Stimulated activated CD4-positive, alpha-beta T cell treated with anti-CD3 and anti-CD28 coated beads, Interleukin-4, amount 100 ng/mL, for 48 hours (primary cell): ENCODE measurements at regions not wholly inside any gene's neighbourhood (a gene's known extent, or its start where the extent isn't known, plus 50 kb on each side); places are given as distances from the start of the nearest gene placed in this dataset.
"Not testable (repeated sequence)": the region's sequence is repeated elsewhere in the genome, so short reads cannot be mapped to it uniquely, and the experiment has no call there.

Source experiments
- DNase-seq, 2 donors: peaks; one replicate each; pipeline ENCODE4 v3.0.0-alpha.2; 2020; ENCODE audit warnings: low read depth in 2 of 2

- no peak for DNase-seq
These were observed 157.9 kb downstream of the UQCRFS1 start for GRCh38 chr19:29054886-29055675.

GRCh38 chr19:29048873-29049272 lies 164.1 kb downstream of the UQCRFS1 start:
- DNase-seq = no peak

DNA sequence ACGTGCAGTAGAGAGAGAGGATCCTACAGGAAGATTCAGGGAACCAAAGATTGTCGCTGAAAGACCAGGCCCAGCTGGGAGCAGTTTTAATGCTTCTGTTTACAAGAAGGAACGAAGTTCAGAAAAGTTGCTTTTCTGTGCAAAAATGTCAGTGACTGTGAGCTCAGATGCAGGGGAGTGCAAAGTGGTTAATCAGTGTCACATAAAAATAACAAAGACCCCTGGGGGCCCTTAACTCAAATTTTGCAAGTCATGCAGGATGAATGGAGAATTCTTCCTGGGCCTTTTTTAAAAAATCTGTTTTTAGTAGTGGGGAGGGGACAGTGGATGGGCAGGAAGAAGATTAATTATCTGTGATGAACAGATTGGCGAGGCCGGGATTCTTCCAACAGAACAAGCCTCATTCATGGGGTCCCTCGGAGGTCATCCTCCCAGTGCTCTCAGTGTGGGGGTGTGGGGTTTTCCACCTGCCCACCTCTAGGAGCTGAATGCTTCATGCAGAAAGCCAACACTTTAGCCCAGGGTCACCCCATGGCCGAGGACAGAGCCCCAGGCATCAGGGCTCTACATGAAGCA lies 167.2 kb downstream of the UQCRFS1 start:
- no peak for DNase-seq

DNA sequence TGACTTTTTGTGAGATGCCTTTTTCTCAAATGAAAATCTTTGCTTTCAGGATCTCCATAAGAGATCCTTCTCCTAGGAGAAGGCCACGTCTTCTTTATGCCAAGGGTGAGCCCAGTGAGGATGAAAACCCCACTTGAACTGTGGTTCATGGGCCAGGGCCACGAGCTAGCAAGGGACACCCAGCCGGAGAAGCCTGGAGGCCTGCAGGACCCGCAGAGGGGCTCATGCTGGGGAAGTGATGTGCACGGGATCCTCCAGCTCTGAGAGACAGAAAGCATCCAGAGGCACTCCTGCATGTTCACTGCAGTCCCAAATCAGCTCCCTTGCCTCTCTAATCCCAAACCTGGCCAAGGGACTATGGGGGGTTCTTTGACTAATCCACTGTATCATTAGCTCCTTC lies 168.9 kb downstream of the UQCRFS1 start:
- no peak for DNase-seq

GRCh38 chr19:29042450-29042849 lies 170.5 kb downstream of the UQCRFS1 start:
- no peak for DNase-seq

DNA sequence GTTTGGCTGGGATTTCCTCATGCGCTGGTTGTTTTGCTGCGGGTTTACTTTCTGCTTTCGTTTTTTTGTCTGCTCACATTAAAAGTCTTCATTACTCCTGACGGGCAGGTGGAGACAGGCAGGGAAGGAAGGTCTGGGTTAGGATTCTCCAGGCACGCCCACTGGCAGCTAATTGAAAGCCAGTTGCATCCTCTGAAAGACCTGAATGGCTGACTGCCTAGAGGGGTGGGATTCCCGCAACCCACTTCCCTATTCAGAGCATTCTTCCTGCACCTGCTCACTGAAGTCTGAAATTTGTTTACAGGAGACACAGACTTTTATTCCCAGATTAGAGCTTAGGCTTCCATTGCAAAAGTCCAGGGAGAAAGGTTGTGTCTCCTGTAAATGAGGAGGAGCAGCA lies 172.0 kb downstream of the UQCRFS1 start:
- no peak for DNase-seq

- DNase-seq = no peak
These were observed 172.7 kb downstream of the UQCRFS1 start for GRCh38 chr19:29040292-29040691.

DNA sequence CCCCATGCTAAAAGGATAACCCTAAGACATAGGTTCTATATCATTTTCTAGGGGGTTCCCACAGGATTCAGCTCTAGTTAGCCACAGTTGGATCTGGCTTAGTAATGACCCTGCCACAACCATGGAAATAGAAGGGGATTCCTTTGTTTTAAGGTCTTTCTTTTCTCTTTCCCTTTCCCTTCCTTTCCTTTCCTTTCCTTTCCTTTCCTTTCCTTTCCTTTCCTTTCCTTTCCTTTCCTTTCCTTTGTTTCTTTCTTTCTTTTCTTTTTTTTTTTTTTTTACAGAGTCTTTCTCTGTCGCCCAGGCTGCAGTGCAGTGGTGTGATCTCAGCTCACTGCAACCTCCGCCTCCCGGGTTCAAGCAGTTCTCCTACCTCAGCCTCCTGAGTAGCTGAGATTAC lies 173.9 kb downstream of the UQCRFS1 start:
- DNase-seq = not testable (repeated sequence)

GRCh38 chr19:29031216-29031615 lies 181.7 kb downstream of the UQCRFS1 start:
- DNase-seq = no peak

- DNase-seq = no peak
These were observed 183.5 kb downstream of the UQCRFS1 start for GRCh38 chr19:29029268-29029958.

DNA sequence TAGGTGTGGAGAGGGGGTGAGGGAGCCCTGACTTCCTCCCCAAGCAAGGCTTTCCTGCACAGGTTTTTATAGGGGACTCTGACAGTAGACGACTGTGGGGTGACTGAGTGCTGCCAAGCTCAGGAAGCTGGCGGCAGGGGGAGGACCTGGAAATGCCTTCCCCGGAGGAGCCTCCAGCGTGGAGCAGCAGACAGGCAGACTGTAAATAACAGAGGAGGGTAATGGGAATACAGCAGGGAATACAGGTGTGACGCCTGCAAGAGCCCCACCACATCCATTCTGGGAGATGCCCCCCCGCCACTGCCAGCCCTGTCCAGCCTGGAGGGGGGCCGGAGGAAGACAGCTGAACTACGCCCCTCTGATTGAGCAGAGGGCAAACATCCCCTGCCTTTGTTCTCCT lies 190.4 kb downstream of the UQCRFS1 start:
- no peak for DNase-seq

DNA sequence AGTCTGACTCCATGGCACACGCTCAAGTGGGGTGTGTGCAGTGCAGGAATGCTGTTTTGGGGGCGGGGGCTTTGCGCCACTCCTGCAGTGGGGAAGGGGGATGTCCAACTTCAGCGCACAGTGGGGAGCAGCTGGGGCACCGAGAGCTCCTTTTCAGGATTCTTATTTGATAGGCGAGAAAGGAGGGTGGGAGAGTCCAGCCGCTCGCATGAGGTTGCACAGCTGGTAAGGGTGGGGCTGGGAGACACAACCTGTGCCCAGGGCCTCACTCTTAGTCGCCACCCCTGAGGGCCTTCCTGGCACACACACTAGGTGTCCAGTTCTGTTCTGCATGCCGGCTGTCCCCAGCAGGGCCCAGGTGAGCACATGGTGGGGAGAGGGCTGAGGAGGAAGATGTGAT lies 190.8 kb downstream of the UQCRFS1 start:
- DNase-seq = no peak

- no peak for DNase-seq
These were observed 191.6 kb downstream of the UQCRFS1 start for GRCh38 chr19:29021232-29021916.

DNA sequence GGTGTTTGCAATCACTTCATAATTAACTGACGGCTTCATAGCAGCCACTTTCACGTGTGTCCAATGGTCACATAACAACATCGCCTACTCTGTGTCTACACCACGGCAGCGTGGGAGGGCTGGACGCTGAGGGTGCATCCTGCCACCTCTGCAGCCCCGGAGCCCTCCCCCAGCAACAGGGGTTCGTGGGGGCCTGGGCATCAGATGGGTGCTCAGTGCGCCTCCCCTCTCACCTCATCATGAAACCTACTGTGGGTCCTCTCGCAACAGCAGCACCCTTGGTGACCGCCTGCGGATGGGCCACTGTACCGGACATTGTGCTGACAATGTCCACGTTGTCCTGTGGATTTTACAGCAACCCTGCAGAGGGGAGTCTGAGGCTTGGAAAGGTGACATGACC lies 193.5 kb downstream of the UQCRFS1 start:
- DNase-seq = no peak

- no peak for DNase-seq
These were observed 194.4 kb downstream of the UQCRFS1 start for GRCh38 chr19:29018542-29018941.

DNA sequence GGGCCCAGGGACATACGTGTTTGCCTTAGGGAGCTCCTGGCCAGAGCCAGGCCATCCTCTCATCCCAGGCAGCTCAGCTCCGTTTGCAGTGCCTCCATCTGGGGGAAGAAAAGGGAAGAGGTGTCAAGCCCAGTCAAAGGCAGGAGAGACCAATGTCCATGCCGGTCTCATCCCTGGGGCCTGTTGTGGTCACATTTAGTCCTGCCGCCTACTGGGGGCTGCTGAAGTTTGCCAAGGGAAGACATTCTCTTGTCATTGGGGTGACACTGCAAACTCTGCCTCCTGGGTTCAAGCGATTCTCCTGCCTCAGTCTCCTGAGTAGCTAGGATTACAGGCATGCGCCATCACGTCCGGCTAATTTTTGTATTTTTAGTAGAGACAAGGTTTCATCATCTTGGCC lies 195.2 kb downstream of the UQCRFS1 start:
- no peak for DNase-seq

DNA sequence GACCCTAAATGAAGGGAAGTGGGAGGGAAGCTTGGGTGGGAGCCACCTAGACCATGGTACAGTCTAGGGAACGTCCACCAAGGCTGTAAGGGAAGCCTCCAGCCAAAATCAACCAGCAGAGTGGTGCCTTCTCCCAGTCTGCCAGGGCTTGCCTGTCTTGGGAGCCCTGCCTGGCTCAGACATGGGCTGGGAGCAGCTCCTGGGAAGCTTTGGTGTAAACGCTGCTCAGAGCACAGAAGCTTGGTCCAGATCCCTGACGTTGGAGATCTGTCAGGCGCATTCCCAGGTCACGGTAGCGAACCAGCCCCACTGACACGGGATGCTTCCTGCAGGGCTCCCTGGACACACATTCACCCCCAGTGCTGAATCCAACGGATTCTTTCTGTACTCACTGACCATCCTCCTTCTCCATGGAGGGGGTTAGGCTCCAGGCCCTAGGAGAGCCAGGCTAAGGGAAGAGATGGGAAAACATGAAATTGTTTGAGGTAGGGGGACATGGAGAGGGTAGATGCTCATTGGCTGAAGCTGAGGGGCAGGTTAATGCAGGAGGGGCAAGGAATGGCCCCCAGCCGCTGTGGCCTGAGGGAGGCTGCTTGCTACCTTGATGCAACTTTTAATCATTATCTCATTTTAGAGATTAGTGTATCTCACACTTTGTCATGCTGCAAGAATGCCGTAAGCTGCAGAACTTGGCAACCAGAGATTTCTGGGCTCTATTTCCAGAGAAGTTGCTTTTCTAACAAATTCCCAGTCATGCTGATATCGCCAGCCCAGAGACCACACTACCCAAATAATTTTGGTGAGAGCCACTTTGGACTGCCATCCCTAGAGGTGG lies 195.8 kb downstream of the UQCRFS1 start:
- DNase-seq = no peak

DNA sequence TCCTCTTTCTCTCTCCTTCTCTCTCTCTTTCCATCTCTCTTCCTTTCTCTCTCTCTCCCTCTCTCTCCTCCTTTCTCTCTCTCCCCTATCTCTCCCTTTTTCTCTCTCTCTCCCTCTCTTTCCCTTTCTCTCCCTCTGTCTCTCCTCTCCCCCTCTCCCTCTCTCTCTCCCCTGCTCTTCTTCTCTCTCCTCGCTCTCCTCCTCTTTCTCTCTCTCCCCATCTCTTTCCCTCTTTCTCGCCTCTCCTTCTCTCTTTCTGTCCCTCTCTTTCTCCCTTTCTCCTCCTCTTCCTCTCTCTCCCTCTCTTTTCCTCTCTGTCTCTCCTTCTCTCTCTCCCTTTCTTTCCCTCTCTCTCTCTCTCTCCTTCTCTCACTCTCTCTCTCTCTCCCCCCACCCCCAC lies 196.6 kb downstream of the UQCRFS1 start:
- DNase-seq = no peak

DNA sequence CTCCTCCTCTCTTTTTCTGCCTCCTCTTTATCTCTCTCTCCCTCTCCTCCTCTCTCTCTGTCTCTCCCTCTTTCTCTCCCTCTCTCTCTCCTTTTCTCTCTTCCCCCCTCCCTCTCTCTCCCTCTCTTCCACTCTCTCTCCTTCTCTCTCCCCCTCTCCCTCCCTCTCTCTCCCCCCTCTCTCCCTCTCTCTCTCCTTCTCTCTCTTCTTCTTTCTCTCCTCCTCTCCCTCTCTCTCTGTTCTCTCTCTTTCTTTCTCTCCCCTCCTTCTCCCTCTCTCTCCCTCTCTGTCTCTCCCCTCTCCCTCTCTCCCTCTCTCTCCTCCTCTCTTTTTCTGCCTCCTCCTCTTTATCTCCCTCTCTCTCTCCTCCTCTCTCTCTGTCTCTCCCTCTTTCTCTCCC lies 197.4 kb downstream of the UQCRFS1 start:
- DNase-seq = no peak

DNA sequence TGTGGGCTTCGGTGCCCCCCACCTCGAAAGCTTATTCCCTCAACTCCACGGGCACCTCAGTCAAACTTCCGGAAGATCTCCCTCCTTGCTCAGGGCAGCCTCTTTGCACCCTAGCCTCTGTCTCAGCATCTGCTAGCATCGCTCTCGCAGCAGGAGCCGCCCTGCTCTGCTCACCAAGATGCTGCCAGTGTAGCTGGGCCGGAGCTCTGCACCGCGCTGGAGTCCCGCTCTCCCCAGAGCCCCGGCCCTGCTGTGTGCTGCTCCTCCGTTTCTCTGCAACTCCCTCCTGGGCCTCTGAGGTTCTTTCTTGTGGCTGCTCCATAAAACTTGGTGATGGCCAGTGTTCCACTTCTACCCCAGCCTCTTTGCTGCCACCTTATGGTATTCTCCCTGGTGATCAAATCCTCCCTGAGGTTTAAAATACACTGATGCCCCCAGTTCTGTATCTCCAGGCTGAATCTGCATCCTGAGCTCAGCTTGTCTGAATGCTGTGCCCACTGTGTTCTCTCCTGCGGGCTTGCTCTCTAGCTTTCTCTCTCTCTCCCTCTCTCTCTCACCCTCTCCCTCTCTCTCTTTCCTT lies 198.0 kb downstream of the UQCRFS1 start:
- DNase-seq = no peak

GRCh38 chr19:29013988-29014387 lies 199.0 kb downstream of the UQCRFS1 start:
- DNase-seq = no peak
